NCI-H2081 treated with DMSO at 0.1 percent for 48 hours (cell line): ENCODE measurements at regions not wholly inside any gene's neighbourhood (a gene's known extent, or its start where the extent isn't known, plus 50 kb on each side); places are given as distances from the start of the nearest gene placed in this dataset.
"Not testable (repeated sequence)": the region's sequence is repeated elsewhere in the genome, so short reads cannot be mapped to it uniquely, and the experiment has no call there.

ENCODE experiments used
- DNase-seq: peaks from one replicate; lab custom pipeline; 2025; lab: John Stamatoyannopoulos, UW

DNA sequence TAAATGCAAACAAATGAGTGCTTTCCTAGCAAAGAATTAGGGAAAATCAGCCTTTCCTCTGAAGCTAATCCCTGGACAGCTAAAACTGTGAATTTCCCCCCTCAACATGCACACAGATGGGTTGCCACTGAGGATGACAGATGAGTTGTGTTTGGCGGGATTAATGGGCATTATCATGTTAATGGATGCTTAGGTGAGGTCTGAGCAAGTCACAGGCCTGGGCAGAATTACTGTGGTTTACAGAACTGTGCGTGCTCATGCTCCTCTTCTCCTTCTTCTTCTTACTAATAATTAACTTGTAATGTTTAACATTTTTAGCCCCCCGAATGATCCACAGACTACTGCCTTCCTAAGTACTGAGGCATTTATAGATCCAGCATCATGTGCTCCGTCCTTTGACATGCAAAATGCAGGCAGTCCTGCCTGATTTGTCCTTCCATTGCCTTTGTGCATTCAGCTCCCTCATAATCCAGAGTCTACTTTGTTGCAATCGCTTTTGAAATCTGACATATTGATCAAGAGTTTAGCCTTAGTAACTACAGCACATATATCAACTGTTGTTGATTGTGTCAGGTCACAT is 753.4 kb upstream of the MMS22L start:
- DNase-seq: no peak

DNA sequence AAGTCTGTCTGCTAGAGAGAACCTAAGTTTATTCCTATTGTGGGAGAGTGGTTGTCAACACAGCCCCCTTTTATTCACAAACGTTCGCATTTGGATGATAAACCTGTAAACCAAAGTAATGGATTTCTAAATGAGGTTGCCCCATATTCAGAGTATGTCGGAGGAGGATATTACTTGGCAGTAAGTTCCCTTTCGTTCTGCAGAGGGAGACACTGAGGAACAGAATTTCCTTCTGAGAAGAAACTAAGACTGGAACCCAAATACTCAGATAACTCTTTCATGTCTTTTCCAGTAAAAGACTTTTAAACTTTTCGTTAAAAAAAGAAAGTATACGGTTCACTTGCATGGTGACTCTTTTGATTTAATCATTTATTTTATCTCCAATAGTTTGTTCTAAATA is 754.6 kb upstream of the MMS22L start:
- DNase-seq: no peak

DNA sequence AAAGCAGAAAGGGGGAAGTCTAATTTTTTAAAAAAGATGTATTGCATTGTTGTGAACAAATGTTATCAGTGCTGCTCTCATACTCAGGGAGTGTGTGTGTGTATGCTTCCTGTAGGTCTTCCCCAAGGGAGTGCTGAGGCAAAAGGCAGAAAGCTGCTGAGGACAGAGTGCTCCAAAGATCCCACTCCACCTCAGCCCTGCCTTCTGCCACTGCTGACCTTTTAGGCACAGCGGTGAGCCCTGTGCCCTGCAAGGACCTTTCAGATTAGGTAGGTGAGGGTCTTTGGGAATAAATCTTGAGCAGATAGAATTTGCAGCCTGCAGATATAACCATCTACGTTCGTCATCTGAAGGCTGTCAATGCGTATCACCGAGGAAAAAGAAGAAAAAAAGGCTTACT is 756.4 kb upstream of the MMS22L start:
- no peak for DNase-seq

DNA sequence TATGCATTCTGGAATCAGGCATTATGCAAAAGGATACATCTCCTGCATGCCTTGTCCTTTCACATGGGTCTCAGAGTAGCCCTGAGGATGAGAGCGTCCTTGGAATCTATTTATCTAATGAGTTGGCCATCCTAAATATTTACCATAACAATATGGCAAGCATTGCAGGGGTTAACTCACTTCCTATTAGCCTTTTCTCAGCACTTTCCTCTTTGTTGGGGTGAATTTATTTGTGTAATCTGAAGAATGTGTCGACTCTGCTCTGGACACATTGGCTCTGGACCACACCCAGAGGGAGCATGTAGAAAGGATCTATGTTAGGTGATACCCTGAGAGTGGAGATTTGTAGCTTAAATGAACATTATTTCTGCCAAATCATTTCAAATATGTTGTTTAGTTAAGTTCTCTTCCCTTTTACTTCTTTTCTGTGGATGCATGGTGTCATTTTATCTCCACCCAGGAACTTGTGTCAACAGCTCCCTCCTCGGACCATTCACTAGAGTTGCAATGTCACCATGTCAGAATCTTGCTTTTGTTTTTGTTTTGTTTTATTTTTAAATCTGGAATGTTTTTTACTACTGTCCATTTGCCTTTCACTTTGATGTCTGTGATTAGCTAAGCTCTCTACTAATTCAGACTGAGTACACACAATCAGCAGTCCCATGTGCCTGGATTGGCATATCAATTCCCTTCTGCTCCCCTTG is 757.0 kb upstream of the MMS22L start:
- DNase-seq: no peak

DNA sequence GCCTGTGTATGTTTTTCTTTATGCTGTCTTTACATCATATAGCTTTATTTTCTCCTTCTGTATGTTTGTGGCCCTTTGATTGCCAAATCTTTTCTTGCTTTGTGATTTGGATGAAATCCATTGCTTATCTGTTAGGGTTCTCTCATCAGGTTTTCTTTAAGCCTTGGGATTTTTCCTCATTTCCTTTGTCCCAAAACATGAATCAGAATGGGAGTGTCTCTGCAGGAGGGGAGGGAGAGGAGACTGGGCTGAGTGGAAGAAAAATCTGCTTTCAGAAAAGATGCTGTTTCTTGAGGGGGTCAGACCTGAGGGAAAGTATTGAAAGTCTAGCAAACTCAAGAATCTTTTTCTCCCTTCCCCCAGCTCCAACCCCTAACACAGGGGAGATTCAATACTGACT is 758.0 kb upstream of the MMS22L start:
- DNase-seq: no peak

DNA sequence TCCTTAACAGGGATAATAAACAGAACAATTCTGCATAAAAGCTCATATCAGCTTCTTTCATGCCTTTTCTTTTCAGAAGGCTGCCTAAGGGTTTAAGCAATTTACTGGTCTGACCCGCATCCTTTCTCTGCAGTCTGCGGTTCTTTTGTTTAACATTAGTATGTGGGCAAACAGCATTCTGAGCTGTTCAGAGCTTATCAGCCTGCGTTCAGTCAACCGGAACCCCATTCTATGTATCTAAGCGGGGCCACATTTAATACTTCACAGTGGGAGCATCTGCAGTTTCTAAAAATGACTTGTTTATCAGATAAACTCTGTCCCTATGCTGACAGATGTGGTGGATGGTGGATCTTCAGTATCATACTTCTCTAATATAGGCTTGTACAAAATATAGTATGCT is 758.9 kb upstream of the MMS22L start:
- DNase-seq: no peak

DNA sequence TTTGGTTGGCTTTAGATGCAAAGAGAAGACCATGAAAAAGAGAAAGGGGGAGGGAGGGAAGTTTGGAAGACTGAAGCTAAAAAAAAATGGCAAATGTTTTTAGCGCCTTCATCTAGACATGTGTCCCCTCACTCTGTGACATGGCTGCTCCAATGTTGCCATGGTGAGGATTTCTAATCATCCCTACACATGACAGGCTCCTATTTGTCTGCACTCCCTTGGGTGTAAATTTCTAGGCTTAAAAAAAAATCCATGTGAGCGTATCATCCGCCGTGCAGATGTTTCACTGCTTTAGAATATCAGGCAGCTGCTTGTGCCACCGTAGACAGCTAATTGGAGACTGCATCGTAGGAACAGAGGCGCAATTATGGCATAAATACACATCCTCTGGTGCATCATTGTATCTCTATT is 761.1 kb upstream of the MMS22L start:
- DNase-seq: peak; percentile 17

DNA sequence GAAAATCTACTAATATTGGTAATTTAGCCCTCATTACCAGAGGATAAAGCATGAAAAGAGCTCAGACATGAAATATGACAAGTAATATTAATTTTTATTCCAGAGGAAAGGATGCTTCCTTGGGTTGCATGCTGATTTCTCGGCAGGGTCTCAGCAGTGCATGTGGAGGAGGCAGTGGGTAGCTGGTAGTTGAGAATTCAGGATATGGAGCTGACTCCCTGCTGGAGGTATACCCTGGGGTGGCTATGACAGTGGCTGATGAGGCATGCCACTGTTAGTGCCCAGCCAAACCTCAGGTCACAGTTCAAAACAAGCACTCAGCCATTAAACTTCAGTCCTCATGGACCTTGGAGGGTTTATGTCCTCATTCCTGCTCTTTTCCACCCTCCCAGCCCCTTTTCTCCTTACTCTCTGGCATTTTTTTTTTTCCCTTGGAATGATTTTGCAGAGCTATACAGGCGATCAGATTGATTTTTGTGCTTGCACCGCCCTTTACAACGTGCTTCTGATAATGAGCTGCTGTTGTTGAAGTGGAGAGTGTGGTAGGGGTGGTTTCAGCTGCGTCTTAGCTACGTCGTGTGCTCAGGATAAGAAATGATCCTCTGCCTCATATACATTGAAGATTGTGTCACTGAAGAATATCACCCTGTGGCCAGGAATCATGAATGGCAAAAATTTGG is 761.9 kb upstream of the MMS22L start:
- DNase-seq: no peak

DNA sequence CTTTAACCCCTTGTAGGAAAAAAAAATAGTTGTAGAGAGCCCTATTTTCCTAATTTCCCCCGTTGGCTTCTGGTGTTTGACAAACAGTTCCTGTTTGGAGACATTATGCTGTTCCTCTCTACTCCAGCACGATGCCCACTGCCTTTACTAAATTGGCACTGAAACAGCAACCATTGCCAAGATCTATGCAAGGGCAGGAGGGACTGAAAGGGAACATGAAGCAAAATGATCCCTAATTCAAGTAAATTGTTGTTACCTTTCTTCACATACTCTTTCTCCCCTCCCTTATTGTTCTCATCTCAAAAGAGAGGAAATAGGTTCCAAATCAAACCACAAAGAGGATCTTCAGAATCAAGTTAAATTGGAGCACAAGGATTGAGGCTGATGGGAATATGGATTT is 764.1 kb upstream of the MMS22L start:
- no peak for DNase-seq

DNA sequence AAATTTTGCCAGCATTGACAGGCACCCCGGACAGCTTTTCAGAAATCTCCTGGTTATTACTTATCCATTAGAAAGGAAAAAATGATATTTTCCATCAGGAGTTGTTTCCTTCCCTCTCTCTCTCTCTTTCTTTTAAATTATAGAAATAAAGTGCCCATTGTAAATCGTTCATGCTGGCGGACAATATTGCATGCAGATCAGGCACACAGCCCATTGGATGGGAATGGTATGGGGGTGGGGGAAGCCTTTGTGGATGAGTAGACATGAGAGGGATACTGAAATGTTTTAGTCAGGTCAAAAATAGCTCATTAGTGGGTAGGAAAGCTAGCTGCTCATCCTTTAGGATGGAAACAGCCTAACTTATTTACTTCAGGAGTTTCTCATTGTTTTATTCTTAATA is 764.9 kb upstream of the MMS22L start:
- no peak for DNase-seq

DNA sequence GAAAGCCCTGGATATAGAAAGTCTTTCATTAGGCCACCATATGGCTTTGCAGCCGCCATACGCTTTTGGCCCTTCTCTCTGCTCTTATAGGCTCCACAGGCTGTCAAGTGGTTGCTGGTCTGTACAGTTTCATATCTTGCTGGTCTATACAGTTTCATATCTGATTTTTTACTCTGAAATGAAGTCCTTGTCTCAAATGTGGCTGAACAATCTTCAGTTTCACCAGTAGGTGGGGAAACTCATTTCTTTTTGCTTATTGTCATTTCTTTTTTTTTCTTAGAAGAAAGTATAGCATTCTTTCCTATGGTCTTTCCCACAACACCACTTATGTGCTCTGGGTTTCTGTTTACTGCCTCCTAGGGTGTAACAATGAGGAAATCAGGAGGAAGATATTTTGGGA is 771.4 kb upstream of the MMS22L start:
- no peak for DNase-seq

DNA sequence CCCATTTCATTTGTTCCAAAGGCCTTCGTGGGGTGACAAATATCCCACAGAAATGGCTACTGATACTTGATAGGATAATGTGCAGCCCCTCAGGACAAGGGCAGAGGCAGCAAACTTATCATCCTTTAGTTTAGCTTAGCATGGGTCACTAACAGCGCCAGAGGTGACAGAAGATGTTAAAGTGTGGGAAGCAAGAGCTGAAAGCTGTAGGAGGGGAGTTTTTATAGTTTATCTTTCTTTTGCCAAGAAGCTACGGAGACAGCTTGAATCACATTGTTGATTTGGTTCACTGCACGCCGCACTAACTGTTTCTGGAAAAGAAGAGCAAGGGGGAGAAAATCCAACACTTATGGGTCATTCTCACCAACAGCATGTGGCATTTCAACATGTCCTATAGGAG is 773.9 kb upstream of the MMS22L start:
- no peak for DNase-seq

DNA sequence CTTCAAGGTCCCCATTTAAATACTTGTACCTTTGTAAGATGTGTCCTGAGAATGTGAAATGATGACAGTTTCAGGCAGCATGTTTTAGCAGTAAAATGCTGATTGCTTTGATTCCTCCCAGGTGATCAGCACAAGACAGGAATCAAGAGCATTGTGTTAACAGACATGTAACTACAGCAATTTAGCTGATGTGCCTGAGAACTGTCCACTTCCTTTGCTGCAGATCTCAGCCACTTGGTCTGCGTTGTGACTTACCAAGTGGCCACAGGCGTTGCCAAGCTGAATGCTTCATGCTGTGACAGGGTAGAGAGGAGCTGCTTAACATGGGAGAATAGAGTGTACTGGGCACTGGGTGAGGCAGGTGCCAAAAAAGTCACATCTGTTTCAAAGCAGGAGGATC is 767.0 kb upstream of the POU3F2 start:
- no peak for DNase-seq

DNA sequence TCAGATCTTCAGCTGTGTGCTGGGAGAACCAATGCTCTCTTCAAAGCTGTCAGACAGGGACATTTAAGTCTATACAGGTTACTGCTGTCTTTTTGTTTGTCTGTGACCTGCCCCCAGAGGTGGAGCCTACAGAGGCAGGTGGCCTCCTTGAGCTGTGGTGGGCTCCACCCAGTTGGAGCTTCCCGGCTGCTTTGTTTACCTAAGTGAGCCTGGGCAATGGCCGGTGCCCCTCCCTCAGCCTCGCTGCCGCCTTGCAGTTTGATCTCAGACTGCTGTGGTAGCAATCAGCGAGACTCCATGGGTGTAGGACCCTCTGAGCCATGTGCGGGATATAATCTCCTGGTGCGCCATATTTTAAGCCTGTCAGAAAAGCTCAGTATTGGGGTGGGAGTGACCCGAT is 745.8 kb upstream of the POU3F2 start:
- DNase-seq: not testable (repeated sequence)

DNA sequence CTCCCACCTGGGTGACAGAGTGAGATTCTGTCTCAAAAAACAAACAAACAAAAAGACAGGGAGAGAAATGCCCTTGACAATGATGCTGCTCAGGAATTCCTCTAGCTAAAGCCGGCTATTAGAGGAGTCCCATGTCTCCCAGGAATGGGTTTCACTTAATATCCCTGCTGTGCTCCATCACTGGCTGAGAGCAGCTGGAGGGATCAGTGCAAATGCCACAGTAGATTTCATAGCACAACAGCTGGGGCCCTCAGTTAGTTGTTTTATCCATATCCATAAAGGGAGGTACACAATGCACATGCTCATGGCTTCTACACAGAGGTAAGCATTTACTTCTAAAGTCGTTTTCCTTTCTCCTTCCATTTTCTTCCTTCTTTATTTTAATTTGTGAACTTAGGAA is 742.0 kb upstream of the POU3F2 start:
- DNase-seq: no peak

DNA sequence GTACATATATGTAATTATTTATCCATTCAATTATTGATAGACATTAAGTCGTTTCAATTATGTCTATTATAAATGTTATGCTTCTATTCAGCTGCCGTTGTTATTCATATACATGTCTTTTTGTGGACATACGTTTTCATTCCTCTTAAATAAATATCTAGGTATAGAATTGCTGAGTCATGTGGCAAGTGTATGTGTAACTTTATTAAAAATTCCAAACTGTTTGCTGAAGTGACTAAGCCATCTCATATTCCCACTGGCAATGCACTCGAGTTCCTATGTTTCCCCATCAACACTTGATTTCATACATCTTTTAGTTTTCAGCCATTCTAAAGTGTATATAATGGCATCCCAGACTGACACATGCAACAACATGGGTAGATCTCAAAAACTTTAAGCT is 739.7 kb upstream of the POU3F2 start:
- DNase-seq: no peak

DNA sequence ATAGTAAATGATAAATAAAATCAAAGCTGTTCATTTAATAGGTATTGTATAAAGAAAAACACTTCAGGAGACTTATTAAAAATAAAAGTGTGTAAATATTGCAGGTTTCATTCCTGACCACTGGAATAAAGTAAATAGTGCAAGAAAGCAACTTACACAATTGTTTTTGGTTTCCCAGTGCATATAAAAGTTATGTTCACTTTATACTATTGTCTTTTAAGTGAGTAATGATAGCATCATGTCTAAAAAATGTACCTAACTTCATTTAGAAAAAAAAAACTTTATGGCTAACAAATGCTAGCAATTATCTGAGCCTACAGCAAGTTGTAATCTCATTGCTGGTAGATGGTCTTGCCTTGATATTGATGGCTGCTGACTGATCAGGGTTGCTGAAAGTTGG is 726.6 kb upstream of the POU3F2 start:
- no peak for DNase-seq

DNA sequence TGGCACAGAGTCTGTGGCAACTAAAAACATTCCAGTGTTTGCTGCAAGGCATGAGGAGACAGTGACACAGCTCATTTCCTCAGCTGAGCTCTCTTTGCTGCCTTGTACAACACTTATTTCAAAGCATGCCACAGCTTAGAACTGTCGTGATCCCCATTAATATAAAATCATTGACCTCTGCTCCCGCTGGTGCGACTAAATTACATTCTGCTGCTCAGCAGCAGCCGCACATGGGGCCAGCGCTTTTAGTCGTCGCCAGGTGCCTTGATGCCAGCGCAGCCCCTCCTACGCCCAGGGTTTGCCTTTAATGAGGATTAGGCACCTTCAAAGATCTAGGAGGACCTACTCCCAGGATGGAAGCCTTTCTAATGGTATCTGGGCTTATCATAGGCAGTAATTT is 717.9 kb upstream of the POU3F2 start:
- no peak for DNase-seq

DNA sequence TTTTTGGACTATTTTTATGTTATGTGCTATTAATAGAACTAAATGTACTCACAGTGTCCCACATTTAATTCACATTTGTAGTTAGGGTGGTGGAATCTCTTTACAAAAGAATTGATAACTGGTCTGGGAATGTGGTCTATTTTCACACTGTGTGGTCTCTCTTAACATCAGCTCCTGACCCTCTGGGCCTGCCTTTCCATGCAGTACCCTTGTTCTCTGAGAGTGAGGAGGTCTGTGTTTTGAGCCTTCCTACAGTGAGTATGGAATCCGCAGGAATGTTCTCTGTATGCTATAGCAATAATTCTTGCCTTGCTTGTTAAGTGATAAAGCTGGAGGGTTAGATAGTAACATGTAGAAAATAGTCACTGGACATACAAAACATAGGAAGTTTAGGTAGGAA is 717.3 kb upstream of the POU3F2 start:
- DNase-seq: no peak

DNA sequence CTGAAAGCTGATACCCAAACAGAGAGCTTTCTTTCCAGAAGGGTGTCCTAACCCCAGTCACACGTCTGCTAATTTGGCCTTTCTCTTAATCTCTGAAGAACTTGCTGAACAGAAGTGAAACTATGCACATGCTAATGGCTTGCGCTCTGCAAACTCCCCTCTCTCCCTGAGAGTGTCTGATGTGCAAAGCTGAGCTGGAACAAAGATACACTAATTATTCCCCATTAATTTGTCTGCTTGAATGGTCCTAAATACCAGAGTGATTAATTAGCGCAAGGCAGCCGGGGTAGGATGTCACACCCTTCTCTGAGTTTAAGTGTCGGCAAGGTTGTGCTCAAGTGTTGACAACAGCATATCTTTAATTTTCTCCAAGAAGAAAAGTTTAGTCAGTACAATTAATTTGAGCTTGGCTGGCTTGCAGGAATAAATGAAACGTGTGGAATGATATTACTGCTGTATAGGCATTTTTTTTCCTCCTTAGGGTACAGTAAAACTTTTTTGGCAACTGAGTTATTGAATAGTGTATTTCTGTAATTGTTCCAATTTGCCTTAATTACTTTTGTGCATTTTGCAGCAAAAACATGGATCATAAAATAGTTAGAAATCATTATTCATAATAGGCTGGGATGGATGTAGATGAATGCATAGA is 715.9 kb upstream of the POU3F2 start:
- no peak for DNase-seq

DNA sequence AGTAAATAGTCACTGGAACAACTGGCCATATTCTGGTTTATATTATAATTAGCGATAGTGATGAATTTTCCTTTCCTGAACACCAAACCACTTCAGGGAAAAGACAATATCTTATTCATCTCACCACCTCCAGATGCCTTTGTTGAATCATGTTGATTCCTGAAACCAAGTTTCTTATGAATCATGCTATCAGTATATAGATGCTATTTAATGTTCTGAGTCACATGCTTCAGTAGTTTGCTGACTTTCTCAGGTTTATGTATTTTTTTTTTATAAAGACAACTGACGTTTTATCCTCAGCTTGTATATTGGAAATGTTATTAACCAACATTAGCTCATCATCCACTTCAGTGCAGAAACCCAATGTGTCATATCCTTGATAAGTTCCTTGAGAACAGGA is 710.2 kb upstream of the POU3F2 start:
- no peak for DNase-seq

DNA sequence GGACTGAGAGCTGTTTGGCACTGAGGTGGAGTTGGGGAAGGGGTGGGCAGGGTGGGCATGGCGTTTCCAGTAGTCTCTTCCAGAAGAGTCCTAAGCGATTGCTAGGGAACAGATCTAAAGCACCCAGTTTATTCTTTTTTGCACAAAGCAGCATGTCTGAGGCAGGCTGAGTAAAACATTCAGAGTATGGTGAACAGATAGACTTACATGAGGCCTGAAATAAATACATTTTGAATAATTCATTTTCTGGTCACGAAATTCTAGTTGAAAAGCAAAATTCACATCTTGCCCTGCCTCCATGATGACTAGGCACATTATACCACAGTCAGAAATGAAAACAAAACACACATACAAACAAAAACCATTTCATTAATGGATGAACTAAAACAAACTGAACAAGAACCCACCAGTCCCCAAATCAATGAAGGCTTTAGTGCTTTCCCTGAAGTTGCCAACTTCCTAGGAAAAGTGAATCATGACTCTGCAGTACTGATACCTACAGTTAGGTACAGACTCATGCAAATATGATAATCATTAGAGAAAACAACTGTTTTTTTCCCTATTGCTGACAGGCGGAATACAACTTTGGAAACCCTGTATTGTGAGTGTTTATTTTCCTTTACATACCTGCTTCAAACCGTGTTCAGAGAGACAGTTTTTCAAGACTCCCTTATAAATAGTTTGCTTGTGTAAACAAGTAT is 702.9 kb upstream of the POU3F2 start:
- no peak for DNase-seq

DNA sequence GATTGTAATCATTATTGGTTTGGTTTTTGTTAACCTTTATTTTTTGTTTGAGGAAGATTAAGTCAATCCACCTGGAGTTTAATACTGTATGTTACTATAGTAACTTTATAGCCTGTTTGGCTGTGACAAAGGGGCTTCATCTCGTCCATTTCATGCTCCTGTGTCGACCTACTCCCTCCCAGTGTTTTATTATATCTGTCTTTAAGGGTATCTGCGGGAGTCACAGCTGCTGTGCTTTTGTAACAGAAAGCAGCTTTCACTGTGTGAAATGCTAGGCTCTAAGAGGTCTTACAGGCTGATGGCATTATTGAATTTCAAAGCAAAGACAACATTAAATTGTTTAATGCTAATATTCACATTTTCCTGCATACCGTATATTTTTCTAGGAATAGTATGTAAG is 698.0 kb upstream of the POU3F2 start:
- DNase-seq: peak; percentile 64
